K562 (cell line): ENCODE measurements at regions not wholly inside any gene's neighbourhood (a gene's known extent, or its start where the extent isn't known, plus 50 kb on each side); places are given as distances from the start of the nearest gene placed in this dataset.

Source experiments
- ATAC-seq: fragments of 200-7000 bp; cut with Tn5 transposase; 3 replicates; pipeline ENCODE4 v1.9.1; 2020; ENCODE audit warnings: moderate library complexity
- BruUV-seq: library from RNA; stranded (reverse); fragments of 400-500 nt; replicated peaks from 2 replicates; lab custom pipeline; 2021; lab: Mats Ljungman, UMichigan
- CTCF ChIA-PET: fragments of 300-600 bp; formaldehyde crosslinking; extraction: SDS; loops from one replicate; lab custom pipeline; 2021; ENCODE audit warnings: low intra/inter-chr PET ratio; lab: Yijun Ruan, JAX
- POLR2A ChIA-PET: fragments of 300-600, 350-650 bp; sonication (Branson Sonifier 250); formaldehyde crosslinking; extraction: SDS; loops from one replicate; lab custom pipeline; 2021; ENCODE audit warnings: antibody characterized with exemption, inconsistent platforms; lab: Yijun Ruan, JAX
- DNase-seq, 4 experiments: peaks; one replicate each; pipeline versions ENCODE4 v3.0.0 to v3.0.0-alpha.2; 2011 to 2018; ENCODE audit warnings: low spot score in 3 of 4, mixed read lengths in 3 of 4; ENCODE audit errors: extremely low read depth in 1 of 4
- FAIRE-seq: peaks from 2 replicates; lab custom pipeline; 2011; peaks lifted over from hg19 to GRCh38; lab: Jason Lieb, UNC
- H2AFZ ChIP-seq: 2 replicates; pipeline ENCODE4 v1.6.0; 2011; ENCODE audit warnings: low read depth, low read length, control low read depth, inconsistent platforms
- H3K27ac ChIP-seq: fragments of 200-600 bp; 3 replicates; pipeline ENCODE4 v1.8.0; 2011; ENCODE audit warnings: low read depth, mild to moderate bottlenecking, control low read depth, inconsistent platforms, low read length, moderate library complexity, mixed read lengths; ENCODE audit errors: extremely low read depth
- H3K27me3 ChIP-seq, 2 experiments: fragments of 300-600 bp in 1 of 2; 2 replicates in 1 of 2; 3 replicates in 1 of 2; pipeline versions ENCODE4 v1.6.0 to v1.8.0; 2011; ENCODE audit warnings: inconsistent platforms in 2 of 2, low read length in 2 of 2, mild to moderate bottlenecking in 1 of 2, mixed read lengths in 1 of 2, moderate library complexity in 1 of 2; ENCODE audit not compliant: control insufficient read depth in 2 of 2, insufficient read depth in 2 of 2
- H3K36me3 ChIP-seq: fragments of 300-600 bp; 3 replicates; pipeline ENCODE4 v1.8.0; 2011; ENCODE audit warnings: mild to moderate bottlenecking, low read length, inconsistent platforms; ENCODE audit not compliant: control insufficient read depth, insufficient read depth
- H3K4me1 ChIP-seq, 2 experiments: fragments of 200-600 bp in 1 of 2; replicated peaks in 1 of 2; 2 replicates in 1 of 2; 3 replicates in 1 of 2; pipeline versions ENCODE4 v1.5.1 to v1.8.0; 2011; ENCODE audit warnings: inconsistent platforms in 2 of 2, low read length in 2 of 2, mild to moderate bottlenecking in 1 of 2, mixed read lengths in 1 of 2, moderate library complexity in 1 of 2; ENCODE audit not compliant: control insufficient read depth in 2 of 2, insufficient read depth in 2 of 2
- H3K4me2 ChIP-seq: 2 replicates; pipeline ENCODE4 v1.6.1; 2011; ENCODE audit warnings: low read length, control low read depth, inconsistent platforms, mixed read lengths; ENCODE audit not compliant: insufficient read depth
- H3K4me3 ChIP-seq: fragments of 200-600 bp; sonication (generic), shearing (Covaris generic); 2 replicates; pipeline ENCODE4 v1.5.1; 2016; ENCODE audit warnings: control low read depth, inconsistent platforms
- H3K79me2 ChIP-seq: fragments of 200-600 bp; 3 replicates; pipeline ENCODE4 v1.8.0; 2011; ENCODE audit warnings: low read length, inconsistent platforms; ENCODE audit not compliant: control insufficient read depth, insufficient read depth
- H3K9ac ChIP-seq, 2 experiments: 2 replicates each; pipeline versions ENCODE4 v1.6.0 to v1.6.1; 2011; ENCODE audit warnings: low read depth in 2 of 2, low read length in 2 of 2, control low read depth in 1 of 2, inconsistent platforms in 1 of 2, mild to moderate bottlenecking in 1 of 2, mixed read lengths in 1 of 2; ENCODE audit not compliant: insufficient read depth in 1 of 2
- H3K9me1 ChIP-seq: one replicate; pipeline ENCODE4 v1.6.0; 2011; ENCODE audit warnings: inconsistent platforms, mild to moderate bottlenecking, low read length, moderate library complexity; ENCODE audit not compliant: control insufficient read depth, insufficient read depth
- H3K9me3 ChIP-seq: replicated peaks from 2 replicates; pipeline ENCODE4 v1.5.1; 2011; ENCODE audit warnings: low read depth, low read length, inconsistent platforms; ENCODE audit not compliant: control insufficient read depth, insufficient read depth
- H4K20me1 ChIP-seq: replicated peaks from 2 replicates; pipeline ENCODE4 v1.6.1; 2011; ENCODE audit warnings: low read length, inconsistent platforms, mixed read lengths; ENCODE audit not compliant: control insufficient read depth, insufficient read depth
- BCL6 ChIP-seq: fragments of 250-450 bp; sonication (Bioruptor Pico); IDR thresholded peaks from 2 replicates; pipeline ENCODE4 v1.4.0; 2020
- CUX1 ChIP-seq: fragments of 200-800 bp; sonication (Bioruptor generic); IDR thresholded peaks from 2 replicates; pipeline ENCODE4 v1.6.1; 2016; ENCODE audit warnings: missing genetic modification characterization, missing compliant biosample characterization
- DIDO1 ChIP-seq: fragments of 450-650 bp; IDR thresholded peaks from 2 replicates; pipeline ENCODE4 v1.6.1; 2016; ENCODE audit warnings: low read depth, missing biosample characterization, missing genetic modification characterization
- E2F6 ChIP-seq, 2 experiments: IDR thresholded peaks; 2 replicates each; pipeline ENCODE4 v1.6.1; 2011; ENCODE audit warnings: borderline replicate concordance in 1 of 2, control low read depth in 1 of 2, low read depth in 1 of 2, low read length in 1 of 2, mild to moderate bottlenecking in 1 of 2, mixed read lengths in 1 of 2, moderate library complexity in 1 of 2; ENCODE audit not compliant: insufficient read depth in 1 of 2, insufficient read length in 1 of 2, poor library complexity in 1 of 2, severe bottlenecking in 1 of 2; ENCODE audit errors: extremely low read depth in 1 of 2
- ELF2 ChIP-seq: fragments of 250-450 bp; sonication (Bioruptor Pico); IDR thresholded peaks from 2 replicates; pipeline ENCODE4 v1.5.0; 2021; ENCODE audit warnings: mild to moderate bottlenecking
- HDAC6 ChIP-seq: IDR thresholded peaks from 2 replicates; pipeline ENCODE4 v1.6.1; 2012; ENCODE audit warnings: low read depth, mild to moderate bottlenecking, control low read depth, inconsistent platforms, low read length, moderate library complexity
- HES1 ChIP-seq: fragments of 450-650 bp; IDR thresholded peaks from 2 replicates; pipeline ENCODE4 v1.6.1; 2016; ENCODE audit warnings: low read depth, mild to moderate bottlenecking, moderate library complexity
- TRIM28 ChIP-seq: fragments of 450-650 bp; IDR thresholded peaks from 2 replicates; pipeline ENCODE4 v1.6.1; 2017
- ZNF449 ChIP-seq: fragments of 250-450 bp; sonication (Bioruptor Pico); IDR thresholded peaks from 2 replicates; pipeline ENCODE4 v1.8.0; 2022; ENCODE audit warnings: moderate library complexity, mild to moderate bottlenecking, inconsistent platforms
- WGBS: fragments of 100-300 bp; shearing (Covaris generic); methylation state at CpG from one replicate; pipeline ENCODE4 v1.1.6; 2016; ENCODE audit warnings: low coverage, mixed read lengths; ENCODE audit not compliant: insufficient coverage; ENCODE audit errors: missing lambda C conversion rate; 5-methylcytosine and 5-hydroxymethylcytosine counted together
- in situ Hi-C: fragments of 300-500 bp; cut with MboI; formaldehyde crosslinking; loops from 4 replicates; pipeline ENCODE4 v1.15.0; 2018; ENCODE audit warnings: inconsistent platforms, mixed read lengths
- intact Hi-C: fragments of 100-400 bp; cut with micrococcal nuclease; formaldehyde crosslinking; loops from 2 replicates; pipeline ENCODE4 v1.14.2; 2022

- TF ChIP-seq DIDO1 (tag): no peak
- TF ChIP-seq TRIM28: no peak
- no peak for TF ChIP-seq BCL6 (CRISPR knock-in tag)
- TF ChIP-seq HDAC6: no peak
- no peak for TF ChIP-seq ZNF449
- no peak for TF ChIP-seq ELF2 (CRISPR knock-in tag)
- no peak for TF ChIP-seq E2F6 (IDR thresholded peaks at IDR 0.05; ENCODE audit: borderline replicate concordance in 1 of 2, extremely low read depth in 1 of 2, insufficient read depth in 1 of 2, insufficient read length in 1 of 2, low read depth in 1 of 2, low read length in 1 of 2, poor library complexity in 1 of 2, severe bottlenecking in 1 of 2)
- TF ChIP-seq HES1: no peak
- no peak for TF ChIP-seq CUX1 (CRISPR knock-in tag)
- no peak for DNase-seq
- Histone ChIP-seq H3K9me1 (no peaks in the 10 kb centered on the region), H3K9ac (no peak overlapping the region), H3K36me3 (no peaks in the 10 kb centered on the region), H3K4me2 (no peak overlapping the region), H3K9me3 (no peaks in the 10 kb centered on the region), H3K4me3 (no peak overlapping the region), H3K27ac (no peak overlapping the region), H3K79me2 (no peaks in the 10 kb centered on the region), H4K20me1 (no peaks in the 10 kb centered on the region), H3K27me3 (no peaks in the 10 kb centered on the region), H2AFZ (no peak overlapping the region), H3K4me1 (no peaks in the 10 kb centered on the region)
- ChIA-PET POLR2A (no interaction called here), CTCF (no interaction called here)
- BruUV-seq: no TSS peak
- intact Hi-C loops (no loop called here), in situ Hi-C loops (no loop called here)
- FAIRE-seq: no peak
- no peak for ATAC-seq
- WGBS: 34% methylated on average over 12 of the region's 12 CpGs
Measured at GRCh38 chr3:130250982-130251381, 94.5 kb upstream of the COL6A5 start.
